ENCODE measurements at regions not wholly inside any gene's neighbourhood (a gene's known extent, or its start where the extent isn't known, plus 50 kb on each side); places are given as distances from the start of the nearest gene placed in this dataset.

GRCh38 chr12:85630851-85631250 lies 205.4 kb downstream of the RASSF9 start:
- TF ChIP-seq POLR2AphosphoS5 (IDR thresholded peaks at IDR 0.05; ENCODE audit: low read depth, low read length) (no peak), POLR2A (IDR thresholded peaks at IDR 0.05; ENCODE audit: low read depth, low read length) (no peak), TAF1 (IDR thresholded peaks at IDR 0.05; ENCODE audit: borderline replicate concordance, low read depth, low read length) (no peak)

All from GM12892 (cell line).